ENCODE measurements at regions not wholly inside any gene's neighbourhood (a gene's known extent, or its start where the extent isn't known, plus 50 kb on each side); places are given as distances from the start of the nearest gene placed in this dataset.

DNA sequence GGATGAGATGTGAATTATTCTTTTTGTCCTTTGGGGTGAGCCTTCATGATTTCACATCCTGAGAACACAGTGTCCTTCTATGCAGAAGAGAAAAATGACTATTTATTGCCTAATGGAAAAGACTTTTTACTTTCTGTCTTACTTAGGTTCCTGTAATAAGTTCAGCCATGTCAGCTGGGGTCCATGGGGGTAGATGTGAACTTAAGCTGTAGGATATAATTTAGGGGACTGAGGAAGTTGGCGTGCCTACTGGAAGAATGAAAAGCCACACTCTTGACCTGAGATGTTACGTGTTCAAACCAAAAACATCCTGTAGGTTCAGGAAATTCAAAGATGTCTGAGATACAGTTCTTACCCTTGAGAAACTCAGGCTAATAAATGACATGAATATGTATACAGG is 660.5 kb downstream of the TOX3 start:
- DNase-seq: no peak

DNA sequence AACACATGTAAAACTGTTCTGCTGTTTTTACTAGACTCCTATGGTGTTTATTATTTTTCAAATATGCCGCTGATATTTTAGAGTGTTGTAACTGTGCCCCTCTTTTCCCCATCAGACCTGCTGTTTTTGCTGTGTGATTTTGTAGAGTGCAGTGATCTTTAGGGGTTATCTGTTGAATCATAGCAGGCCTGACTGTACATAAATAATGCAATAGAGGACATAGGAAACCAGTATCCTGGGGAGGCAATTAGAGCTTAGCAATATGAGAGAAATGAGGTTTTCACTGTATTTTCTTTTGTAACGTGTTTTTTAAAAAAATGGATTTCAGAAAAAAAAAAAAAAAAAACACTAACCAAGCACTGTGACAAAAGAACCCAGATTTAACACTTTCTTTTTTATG is 662.2 kb downstream of the TOX3 start:
- no peak for DNase-seq

GRCh38 chr16:51881731-51882130 is 665.2 kb downstream of the TOX3 start:
- no peak for DNase-seq

DNA sequence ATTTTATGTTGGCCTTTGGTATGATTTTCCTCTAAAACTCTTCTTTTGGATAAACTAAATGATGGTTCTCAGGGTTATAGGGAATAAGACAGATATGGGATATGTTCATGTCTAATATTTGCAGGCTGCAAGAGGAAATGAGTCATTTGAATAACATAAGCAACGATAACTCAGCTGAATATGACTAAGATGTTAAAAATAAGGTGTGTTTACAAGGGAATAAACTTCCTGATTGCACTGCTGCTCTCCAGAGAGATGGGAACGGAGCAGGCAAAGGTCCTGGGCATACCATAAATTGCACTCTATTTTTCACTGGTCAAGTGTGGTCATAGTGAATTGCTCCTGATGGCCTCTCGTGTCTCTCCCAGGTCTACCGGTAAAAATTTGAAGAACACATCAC is 666.2 kb downstream of the TOX3 start:
- no peak for DNase-seq

DNA sequence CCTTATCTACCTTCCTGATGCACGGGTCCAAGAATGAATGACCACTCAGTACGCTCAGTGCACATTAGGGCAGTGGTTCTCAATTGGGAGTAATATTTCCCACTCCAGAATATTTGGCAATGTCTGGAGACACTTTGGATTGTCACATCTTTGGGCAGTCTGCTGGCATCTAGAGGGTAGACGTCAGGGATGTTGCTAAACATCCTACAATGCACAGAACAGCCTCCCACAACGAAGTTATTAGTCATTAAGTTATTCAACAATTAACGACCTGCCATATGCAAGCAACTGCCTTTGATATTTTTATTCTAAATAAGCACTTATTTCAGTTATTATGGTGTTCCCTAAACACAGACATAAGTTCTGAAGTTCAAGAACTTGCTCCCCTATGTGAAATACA is 669.3 kb downstream of the TOX3 start:
- DNase-seq: no peak

- no peak for DNase-seq
Measured at GRCh38 chr16:51876934-51877333, 670.0 kb downstream of the TOX3 start.

GRCh38 chr16:51876601-51876875 is 670.4 kb downstream of the TOX3 start:
- DNase-seq: no peak

- DNase-seq: no peak
Measured at GRCh38 chr16:51875834-51876600, 670.9 kb downstream of the TOX3 start.

DNA sequence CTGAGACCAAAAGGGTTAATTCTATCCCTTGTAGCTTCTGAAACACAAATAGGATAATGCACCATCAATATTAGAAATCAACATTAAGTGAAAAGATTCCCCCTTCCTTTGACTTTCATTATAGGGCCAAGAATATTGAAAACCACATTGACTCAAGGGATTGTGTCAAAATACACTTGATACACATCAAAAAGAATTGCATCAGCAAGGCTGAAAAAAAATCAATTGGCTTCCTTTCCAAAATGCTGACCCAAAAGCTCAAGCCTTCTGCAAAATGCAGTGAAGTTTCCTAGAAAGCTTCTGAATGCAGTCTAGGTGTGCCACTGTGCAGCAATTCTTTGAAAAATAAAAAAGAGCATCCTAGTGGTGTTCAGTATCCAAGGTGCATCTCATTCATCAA is 674.4 kb downstream of the TOX3 start:
- no peak for DNase-seq

DNA sequence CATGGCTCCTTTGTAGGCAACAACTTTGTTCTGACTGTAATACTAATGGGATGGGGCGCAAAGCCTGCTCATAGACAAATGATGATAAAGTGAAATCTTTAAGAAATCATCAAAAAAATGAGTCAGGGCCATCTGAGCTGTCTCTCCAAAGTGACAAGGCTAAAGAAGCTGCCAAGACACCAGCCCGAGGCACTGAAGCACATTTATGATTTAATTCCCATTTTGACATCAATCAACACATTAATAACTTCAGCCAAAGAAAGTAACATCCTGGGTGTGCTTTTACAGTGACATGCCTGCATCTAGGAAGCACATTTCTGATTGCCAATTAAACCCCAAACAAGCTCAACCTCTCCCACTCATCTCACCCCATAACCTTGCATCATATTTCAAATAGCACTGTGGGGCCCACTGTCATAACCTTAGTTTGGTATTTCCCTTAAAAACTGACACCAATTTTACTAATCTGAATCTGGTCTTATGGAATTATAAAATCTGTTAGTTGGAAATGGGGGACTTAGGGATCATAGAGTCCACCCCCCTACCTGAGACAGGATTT is 676.6 kb downstream of the TOX3 start:
- no peak for DNase-seq

- no peak for DNase-seq
Measured at GRCh38 chr16:51869176-51869575, 677.8 kb downstream of the TOX3 start.

DNA sequence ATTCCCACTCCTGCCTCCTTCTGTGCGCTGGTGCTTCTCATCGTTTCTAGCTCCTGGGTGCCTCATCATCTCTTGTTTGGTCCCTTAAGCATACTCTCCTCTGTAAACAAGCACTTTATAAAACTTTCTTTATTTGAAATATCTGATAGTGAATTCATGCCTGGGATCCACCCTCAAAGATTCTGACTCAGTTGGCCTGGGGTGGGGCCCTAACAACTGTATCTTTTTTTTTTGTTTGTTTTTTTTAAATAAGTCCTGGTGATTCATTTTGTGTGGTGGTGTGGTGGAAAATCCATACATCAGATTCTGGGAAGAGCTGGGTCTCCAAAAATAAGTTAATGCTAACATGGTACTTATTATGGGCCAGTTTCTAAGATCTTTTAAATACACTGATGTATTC is 678.3 kb downstream of the TOX3 start:
- no peak for DNase-seq

- DNase-seq: no peak
Measured at GRCh38 chr16:51867386-51868065, 679.4 kb downstream of the TOX3 start.

DNA sequence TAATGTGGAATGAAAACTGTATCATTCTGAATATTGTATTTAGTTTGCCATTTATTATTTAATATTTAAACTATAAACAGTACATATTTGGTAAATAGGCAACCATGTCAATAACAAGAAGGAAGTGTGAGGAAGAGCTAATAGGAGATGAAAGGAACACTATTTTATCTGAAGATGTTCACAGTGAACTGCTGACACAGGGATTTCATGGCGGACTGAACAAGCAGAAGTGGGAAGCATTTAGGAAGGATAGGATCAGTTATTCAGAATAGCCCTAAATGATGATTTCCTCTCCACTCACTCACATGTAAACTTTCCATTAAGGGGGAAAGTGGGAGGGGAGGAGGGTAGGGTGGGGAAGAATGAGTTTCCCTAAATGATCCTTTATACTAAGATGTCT is 682.4 kb downstream of the TOX3 start:
- DNase-seq: no peak

DNA sequence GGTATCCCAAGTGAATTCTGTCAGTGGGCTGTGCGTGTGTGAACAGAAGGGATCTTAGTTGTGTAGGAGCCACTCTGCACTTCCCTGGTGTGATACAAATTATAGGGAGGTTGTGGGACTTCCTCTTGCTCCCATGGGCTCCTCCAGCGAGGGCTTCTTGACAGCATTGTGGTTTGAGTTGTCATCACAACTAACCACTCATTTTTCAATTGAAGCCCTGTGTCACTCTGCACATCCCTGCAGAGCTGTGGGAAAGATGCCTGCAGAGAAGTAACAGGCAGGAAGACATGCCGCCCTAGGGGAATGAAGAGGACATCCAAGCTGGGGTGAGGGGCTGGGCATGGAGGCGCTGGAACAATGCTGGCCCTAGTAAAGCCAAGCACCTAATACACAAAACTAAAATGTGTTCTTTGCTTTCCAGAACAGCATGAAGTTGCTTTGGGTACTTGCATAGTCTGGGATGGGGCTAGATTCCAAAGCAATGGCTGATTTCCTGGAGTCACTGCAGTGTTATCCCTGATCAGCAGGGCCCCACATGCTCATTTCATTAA is 692.5 kb downstream of the TOX3 start:
- no peak for DNase-seq

GRCh38 chr16:51853586-51853985 is 693.4 kb downstream of the TOX3 start:
- no peak for DNase-seq

GRCh38 chr16:51852892-51853291 is 694.1 kb downstream of the TOX3 start:
- DNase-seq: no peak

GRCh38 chr16:51851111-51851510 is 695.8 kb downstream of the TOX3 start:
- DNase-seq: no peak

DNA sequence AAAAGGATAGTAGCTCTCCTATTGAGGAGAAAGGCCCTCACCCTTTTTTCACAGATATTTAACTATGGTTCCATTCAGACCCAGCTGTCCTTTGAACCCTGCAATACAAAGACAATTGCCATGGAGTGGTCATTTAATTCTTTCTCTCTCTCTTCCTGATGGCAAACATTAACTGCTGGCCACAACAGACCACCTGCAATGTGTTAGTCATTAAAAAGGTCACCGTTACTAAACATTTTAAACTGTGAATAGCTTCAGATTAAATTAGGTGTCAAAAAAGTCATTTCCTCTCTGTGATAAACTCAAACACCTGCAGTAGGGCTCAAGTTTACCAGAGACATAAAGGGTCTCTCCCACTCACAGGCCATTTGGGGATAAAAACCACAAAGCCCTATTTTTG is 697.2 kb downstream of the TOX3 start:
- no peak for DNase-seq

- DNase-seq: no peak
Measured at GRCh38 chr16:51845586-51846305, 694.7 kb upstream of the SALL1 start.

DNA sequence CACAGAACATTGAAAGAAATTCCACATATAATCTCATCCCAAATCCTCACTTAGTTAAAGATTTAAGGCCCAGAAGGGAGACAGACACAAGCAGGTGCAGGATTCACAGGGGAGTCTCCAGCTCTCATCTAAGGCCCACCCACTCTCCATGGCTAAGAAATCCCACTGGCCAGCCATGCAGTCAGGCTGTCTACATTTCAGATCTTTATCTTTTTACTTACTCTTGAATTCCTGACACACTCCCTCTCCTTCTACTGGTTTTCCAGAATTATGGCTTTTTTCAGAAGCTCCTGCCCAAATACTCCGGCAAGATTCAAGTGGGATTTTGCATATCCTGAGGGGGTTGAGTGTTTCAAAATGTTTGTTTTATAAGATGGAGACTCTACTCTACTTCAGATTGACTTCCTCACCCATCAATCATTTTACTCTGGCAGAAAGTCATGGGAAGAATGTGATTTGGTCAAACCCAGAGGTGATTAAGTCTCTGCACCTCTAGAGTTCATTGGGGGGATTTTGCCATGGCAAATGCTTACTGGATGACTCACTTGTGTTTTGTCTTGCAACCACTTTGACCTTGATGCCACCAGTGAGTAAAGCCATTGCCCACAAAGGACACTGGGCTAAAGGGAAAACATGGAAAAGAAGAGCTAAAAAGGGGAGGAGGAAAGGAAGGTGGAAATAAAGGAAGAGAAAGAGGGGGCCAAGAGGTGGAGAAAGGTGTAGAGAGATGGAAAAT is 688.8 kb upstream of the SALL1 start:
- no peak for DNase-seq

DNA sequence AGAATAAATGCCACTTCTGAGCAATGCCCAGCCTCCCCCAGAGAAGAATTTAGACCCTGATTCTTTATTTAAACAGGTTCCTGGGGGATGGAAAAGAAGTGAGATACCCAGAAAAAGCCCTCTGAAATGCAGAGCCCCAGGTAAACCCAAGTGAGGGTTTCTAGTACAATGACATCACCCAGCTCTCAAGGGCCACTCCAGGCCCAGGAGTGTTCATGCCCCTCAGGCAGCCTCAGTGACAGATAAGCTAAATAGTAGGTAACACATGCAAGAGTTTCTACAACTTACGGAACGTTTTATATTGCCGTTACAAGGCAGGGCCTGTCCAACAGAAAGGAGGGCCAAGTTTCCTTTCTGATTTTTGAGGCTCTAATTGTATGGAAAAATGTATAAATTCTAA is 683.7 kb upstream of the SALL1 start:
- DNase-seq: no peak

DNA sequence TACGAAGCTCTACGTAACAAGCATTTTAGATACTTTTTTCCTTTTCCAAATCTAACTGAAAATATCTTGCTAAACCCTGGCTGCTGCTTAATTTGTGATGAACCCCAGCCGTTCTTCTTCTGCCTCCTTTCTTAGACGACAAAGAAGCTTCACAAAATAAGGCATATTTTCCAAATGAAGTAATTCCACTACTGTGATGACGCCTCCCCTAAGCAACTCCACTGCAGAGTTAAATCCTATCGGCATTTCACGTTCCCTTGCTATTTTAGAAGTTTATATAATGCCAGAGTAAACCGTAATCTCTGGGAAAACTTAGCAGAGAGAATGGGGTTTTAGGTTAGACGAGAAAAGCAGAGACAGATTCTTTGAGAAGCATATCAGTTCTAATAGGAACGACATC is 683.1 kb upstream of the SALL1 start:
- no peak for DNase-seq
